Neural progenitor cell (in vitro differentiated cells): ENCODE measurements at regions not wholly inside any gene's neighbourhood (a gene's known extent, or its start where the extent isn't known, plus 50 kb on each side); places are given as distances from the start of the nearest gene placed in this dataset.

Experiments used
- EZH2 ChIP-seq: fragments of 200-600 bp; sonication (generic); IDR thresholded peaks from 2 replicates; pipeline ENCODE4 v1.6.1; 2017; ENCODE audit warnings: antibody characterized with exemption, mild to moderate bottlenecking, moderate library complexity
- EZH2phosphoT487 ChIP-seq: fragments of 200-600 bp; sonication (generic); IDR thresholded peaks from 2 replicates; pipeline ENCODE4 v1.6.1; 2017; ENCODE audit warnings: antibody characterized with exemption
- TF ChIP-seq, protein P1 (sequence below): fragments of 200-600 bp; sonication (generic); IDR thresholded peaks from 2 replicates; pipeline ENCODE4 v1.5.1; 2017; ENCODE audit warnings: antibody characterized with exemption, mild to moderate bottlenecking

DNA sequence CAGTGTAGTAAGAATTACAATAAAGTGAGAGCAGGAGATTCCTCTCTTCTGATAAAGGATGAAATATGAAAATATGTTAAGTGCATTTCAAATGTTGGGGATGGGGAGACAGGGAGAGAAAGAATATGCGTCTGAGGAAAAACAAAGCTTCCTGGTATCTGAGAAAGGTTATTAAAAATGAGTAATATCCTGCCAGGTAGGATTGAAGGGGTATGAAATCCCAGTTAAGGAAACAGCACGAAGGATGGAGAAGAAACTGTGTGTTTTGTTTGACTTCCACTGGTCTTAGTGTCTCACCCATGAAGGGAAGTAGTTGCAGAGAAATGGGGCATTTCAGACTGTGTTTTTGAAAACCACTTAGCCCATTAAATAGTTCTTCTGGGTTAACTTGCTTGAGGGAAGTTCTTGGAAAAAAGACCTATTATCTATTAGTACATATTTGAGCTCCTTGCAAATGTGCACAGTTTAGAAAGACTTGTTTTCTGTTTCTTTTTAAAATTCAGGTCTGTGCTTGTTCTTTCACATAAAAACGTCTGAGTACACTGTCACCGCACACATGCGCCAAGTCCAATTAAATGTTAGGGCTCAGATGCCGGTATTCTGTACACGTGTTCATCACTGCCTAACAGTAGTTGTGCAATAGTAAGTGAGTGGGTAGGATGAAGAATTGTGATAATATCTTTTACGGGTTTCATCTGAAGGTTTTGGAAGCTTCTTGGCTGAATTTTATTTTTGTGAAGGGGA lies 196.1 kb upstream of the P2RY1 start:
- TF ChIP-seq, protein P1, sequence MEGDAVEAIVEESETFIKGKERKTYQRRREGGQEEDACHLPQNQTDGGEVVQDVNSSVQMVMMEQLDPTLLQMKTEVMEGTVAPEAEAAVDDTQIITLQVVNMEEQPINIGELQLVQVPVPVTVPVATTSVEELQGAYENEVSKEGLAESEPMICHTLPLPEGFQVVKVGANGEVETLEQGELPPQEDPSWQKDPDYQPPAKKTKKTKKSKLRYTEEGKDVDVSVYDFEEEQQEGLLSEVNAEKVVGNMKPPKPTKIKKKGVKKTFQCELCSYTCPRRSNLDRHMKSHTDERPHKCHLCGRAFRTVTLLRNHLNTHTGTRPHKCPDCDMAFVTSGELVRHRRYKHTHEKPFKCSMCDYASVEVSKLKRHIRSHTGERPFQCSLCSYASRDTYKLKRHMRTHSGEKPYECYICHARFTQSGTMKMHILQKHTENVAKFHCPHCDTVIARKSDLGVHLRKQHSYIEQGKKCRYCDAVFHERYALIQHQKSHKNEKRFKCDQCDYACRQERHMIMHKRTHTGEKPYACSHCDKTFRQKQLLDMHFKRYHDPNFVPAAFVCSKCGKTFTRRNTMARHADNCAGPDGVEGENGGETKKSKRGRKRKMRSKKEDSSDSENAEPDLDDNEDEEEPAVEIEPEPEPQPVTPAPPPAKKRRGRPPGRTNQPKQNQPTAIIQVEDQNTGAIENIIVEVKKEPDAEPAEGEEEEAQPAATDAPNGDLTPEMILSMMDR = no peak
- TF ChIP-seq EZH2 (no peak), EZH2phosphoT487 (no peak)
